ENCODE measurements at regions not wholly inside any gene's neighbourhood (a gene's known extent, or its start where the extent isn't known, plus 50 kb on each side); places are given as distances from the start of the nearest gene placed in this dataset.

- Histone ChIP-seq H2AK5ac (ENCODE audit: low read depth, low read length) (no peak overlapping the region), H4K8ac (ENCODE audit: low read depth in 2 of 2, low read length in 2 of 2) (no peak overlapping the region), H3K27ac (ENCODE audit: insufficient read depth, low read length) (no peak overlapping the region), H4K5ac (ENCODE audit: low read depth, low read length) (no peak overlapping the region), H3K36me3 (ENCODE audit: control insufficient read depth, insufficient read depth, low read length) (no peaks in the 10 kb centered on the region), H3K18ac (ENCODE audit: low read depth, low read length) (no peak overlapping the region), H3K56ac (ENCODE audit: extremely low read depth, insufficient read depth, low read length) (no peak overlapping the region), H4K91ac (ENCODE audit: insufficient read depth, low read depth, low read length) (no peak overlapping the region), H2BK15ac (ENCODE audit: low read depth, low read length) (no peak overlapping the region), H2BK20ac (ENCODE audit: low read depth, low read length) (no peak overlapping the region), H3K79me1 (ENCODE audit: low read depth in 1 of 2, low read length in 2 of 2) (no peaks in the 10 kb centered on the region), H3K14ac (replicated peaks; ENCODE audit: low read depth, low read length) (no peak overlapping the region), H2AFZ (replicated peaks; ENCODE audit: low read length, poor library complexity) (no peak overlapping the region), H3K9me3 (ENCODE audit: control insufficient read depth, insufficient read depth, low read length) (no peaks in the 10 kb centered on the region), H3K9me1 (ENCODE audit: insufficient read depth, low read length) (no peaks in the 10 kb centered on the region), H4K20me1 (ENCODE audit: insufficient read depth, low read length) (no peaks in the 10 kb centered on the region), H3K23ac (ENCODE audit: low read depth, low read length) (no peak overlapping the region), H2BK5ac (ENCODE audit: low read depth, low read length, poor library complexity, severe bottlenecking) (no peak overlapping the region), H3K4ac (ENCODE audit: low read depth, low read length) (no peak overlapping the region), H3K4me2 (ENCODE audit: low read depth, low read length) (no peak overlapping the region), H3K4me3 (ENCODE audit: insufficient read depth, low read depth, low read length) (no peak overlapping the region), H2AK9ac (replicated peaks; ENCODE audit: low read depth, low read length, poor library complexity) (no peak overlapping the region), H3K9ac (ENCODE audit: low read depth, low read length) (no peak overlapping the region), H3K27me3 (ENCODE audit: control insufficient read depth, insufficient read depth, low read length) (no peaks in the 10 kb centered on the region), H3K4me1 (ENCODE audit: control insufficient read depth, insufficient read depth, low read length) (no peaks in the 10 kb centered on the region; the same call in 1 of the 2 replicates), H2BK120ac (ENCODE audit: low read depth, low read length) (no peak overlapping the region)
- intact Hi-C loops (cut with micrococcal nuclease), result no loop called here
- DNase-seq (no peak), ATAC-seq (ENCODE audit: low read depth) (no peak)
- in situ Hi-C loops (cut with MboI; ENCODE audit: low sequenced_read_pairs), result no loop called here
- CTCF ChIA-PET, result interaction anchor here (0.8 kb wide), 1 partner anchor 10 kb away, joined by 4 read pairs; no protein-coding TSS in a partner anchor
- dilution Hi-C loops (cut with HindIII; ENCODE audit: low sequenced_read_pairs, unreplicated experiment), result no loop called here
- TF ChIP-seq NFE2L2 (IDR thresholded peaks at IDR 0.05; ENCODE audit: low read depth, low read length) (no peak), CEBPB (IDR thresholded peaks at IDR 0.05; ENCODE audit: low read depth, low read length) (no peak), RCOR1 (IDR thresholded peaks at IDR 0.05; ENCODE audit: insufficient replicate concordance, low read length) (no peak), CHD1 (IDR thresholded peaks at IDR 0.05; ENCODE audit: low read depth, low read length) (no peak), FOS (IDR thresholded peaks at IDR 0.05; ENCODE audit: low read depth, low read length) (no peak), RFX5 (IDR thresholded peaks at IDR 0.05; ENCODE audit: low read depth, low read length) (no peak)
- BruUV-seq (replicated peaks), result no TSS peak
- POLR2A ChIA-PET (ENCODE audit: unreplicated experiment), result no interaction called here
- no CpG with 5 or more reads among the region's 1 CpG for WGBS, 2 experiments (ENCODE audit: extremely low coverage in 2 of 2, insufficient read length in 1 of 2)
Observed at GRCh38 chr15:61379005-61379404, 149.9 kb upstream of the RORA start.
